HCT116 (cell line): ENCODE measurements at regions not wholly inside any gene's neighbourhood (a gene's known extent, or its start where the extent isn't known, plus 50 kb on each side); places are given as distances from the start of the nearest gene placed in this dataset.

Source experiments
- ATAC-seq: fragments of 200-7000 bp; cut with Tn5 transposase; 2 replicates; pipeline ENCODE4 v1.9.1; 2020; ENCODE audit warnings: mild to moderate bottlenecking, moderate library complexity
- BruUV-seq: library from RNA; stranded (reverse); fragments of 400-500 nt; replicated peaks from 2 replicates; lab custom pipeline; 2021; lab: Mats Ljungman, UMichigan
- CTCF ChIA-PET: fragments of 300-600 bp; sonication (Branson Sonifier 250); formaldehyde crosslinking; loops from one replicate; lab custom pipeline; 2021; ENCODE audit warnings: antibody characterized with exemption; lab: Charles Lee
- POLR2A ChIA-PET: fragments of 300-600, 350-600 bp; sonication (Branson Sonifier 250); formaldehyde crosslinking; loops from one replicate; lab custom pipeline; 2021; ENCODE audit warnings: antibody characterized with exemption; lab: Charles Lee
- RAD21 ChIA-PET, 2 experiments: fragments of 300-600 bp; sonication (Branson Sonifier 250); formaldehyde crosslinking; loops; one replicate each; lab custom pipeline; 2023; ENCODE audit warnings: low total read pairs in 2 of 2; ENCODE audit not compliant: uncharacterized antibody in 2 of 2, unreplicated experiment in 2 of 2, low non-redundant PET in 1 of 2; lab: Charles Lee
- DNase-seq: peaks from one replicate; pipeline ENCODE4 v3.0.0-alpha.2; 2010; ENCODE audit warnings: low read depth, low spot score
- H2AFZ ChIP-seq: fragments of 200-600 bp; shearing (Covaris generic), sonication (generic); 2 replicates; pipeline ENCODE4 v1.6.1; 2017; ENCODE audit warnings: low read depth, mixed run types, mixed read lengths, antibody characterized with exemption, low read length; ENCODE audit not compliant: poor library complexity, severe bottlenecking
- H3K27ac ChIP-seq: 2 replicates; pipeline ENCODE4 v1.5.1; 2012; ENCODE audit warnings: low read depth, low read length
- H3K27me3 ChIP-seq: fragments of 200-600 bp; sonication (generic); 2 replicates; pipeline ENCODE4 v1.6.1; 2016; ENCODE audit warnings: mixed run types, low read length, mixed read lengths; ENCODE audit not compliant: insufficient read depth
- H3K36me3 ChIP-seq, 2 experiments: fragments of 200-500 bp in 1 of 2; fragments of 200-600 bp in 1 of 2; sonication (Bioruptor generic) in 1 of 2; sonication (generic) in 1 of 2; 2 replicates each; pipeline versions ENCODE4 v1.5.1 to v1.6.1; 2014 to 2016; ENCODE audit warnings: low read length in 2 of 2, inconsistent platforms in 1 of 2, mixed read lengths in 1 of 2, mixed run types in 1 of 2; ENCODE audit not compliant: insufficient read depth in 2 of 2, control insufficient read depth in 1 of 2
- H3K4me1 ChIP-seq, 2 experiments: fragments of 200-600 bp in 1 of 2; sonication (generic) in 1 of 2; 2 replicates each; pipeline versions ENCODE4 v1.5.1 to v1.6.1; 2012 to 2017; ENCODE audit warnings: low read length in 2 of 2, inconsistent platforms in 1 of 2, mild to moderate bottlenecking in 1 of 2, mixed read lengths in 1 of 2, mixed run types in 1 of 2, moderate library complexity in 1 of 2; ENCODE audit not compliant: insufficient read depth in 2 of 2, control insufficient read depth in 1 of 2
- H3K4me2 ChIP-seq: fragments of 200-600 bp; sonication (generic); 2 replicates; pipeline ENCODE4 v1.6.1; 2017; ENCODE audit warnings: mixed run types, low read length, mixed read lengths
- H3K4me3 ChIP-seq, 2 experiments: fragments of 200-600 bp in 1 of 2; sonication (generic) in 1 of 2; replicated peaks in 1 of 2; 2 replicates each; pipeline ENCODE4 v1.5.1; 2011 to 2016; ENCODE audit warnings: low read length in 2 of 2, control low read depth in 1 of 2, low read depth in 1 of 2, mild to moderate bottlenecking in 1 of 2, mixed read lengths in 1 of 2, mixed run types in 1 of 2
- H3K79me2 ChIP-seq: fragments of 200-600 bp; sonication (generic); 2 replicates; pipeline ENCODE4 v1.6.1; 2017; ENCODE audit warnings: mild to moderate bottlenecking, mixed run types, low read length, moderate library complexity, mixed read lengths; ENCODE audit not compliant: insufficient read depth
- H3K9ac ChIP-seq: fragments of 200-600 bp; sonication (generic); 2 replicates; pipeline ENCODE4 v1.6.1; 2016; ENCODE audit warnings: low read length, mixed read lengths
- H3K9me2 ChIP-seq: fragments of 200-600 bp; sonication (generic), shearing (Covaris generic); 2 replicates; pipeline ENCODE4 v1.6.1; 2017; ENCODE audit warnings: mixed run types, mild to moderate bottlenecking, moderate library complexity; ENCODE audit not compliant: insufficient read depth
- H3K9me3 ChIP-seq, 2 experiments: fragments of 200-500 bp in 1 of 2; fragments of 200-600 bp in 1 of 2; sonication (Bioruptor generic) in 1 of 2; sonication (generic) in 1 of 2; 2 replicates each; pipeline ENCODE4 v1.6.1; 2014 to 2017; ENCODE audit warnings: low read length in 2 of 2, mixed read lengths in 2 of 2, inconsistent platforms in 1 of 2, low read depth in 1 of 2, mild to moderate bottlenecking in 1 of 2, mixed run types in 1 of 2, moderate library complexity in 1 of 2; ENCODE audit not compliant: control insufficient read depth in 1 of 2, insufficient read depth in 1 of 2
- H4K20me1 ChIP-seq: fragments of 200-600 bp; sonication (generic), shearing (Covaris generic); 2 replicates; pipeline ENCODE4 v1.6.1; 2017; ENCODE audit warnings: mixed run types, mild to moderate bottlenecking, moderate library complexity; ENCODE audit not compliant: insufficient read depth
- CBX3 ChIP-seq: IDR thresholded peaks from 2 replicates; pipeline ENCODE4 v1.6.1; 2012; ENCODE audit warnings: low read depth
- CEBPB ChIP-seq: IDR thresholded peaks from 2 replicates; pipeline ENCODE4 v1.6.1; 2012; ENCODE audit warnings: low read depth
- CTCF ChIP-seq, 3 experiments: fragments of 200-600 bp in 1 of 3; sonication (generic) in 1 of 3; IDR thresholded peaks in 2 of 3; conservative IDR thresholded peaks in 1 of 3; 2 replicates each; pipeline ENCODE4 v1.5.1; 2012 to 2017; ENCODE audit warnings: low read depth in 2 of 3, low read length in 2 of 3, antibody characterized with exemption in 1 of 3, borderline replicate concordance in 1 of 3, control low read depth in 1 of 3, mild to moderate bottlenecking in 1 of 3, mixed read lengths in 1 of 3, mixed run types in 1 of 3, moderate library complexity in 1 of 3; ENCODE audit not compliant: insufficient read depth in 1 of 3
- EGR1 ChIP-seq: IDR thresholded peaks from 2 replicates; pipeline ENCODE4 v1.6.1; 2012; ENCODE audit warnings: low read depth
- ELF1 ChIP-seq: IDR thresholded peaks from 2 replicates; pipeline ENCODE4 v1.6.1; 2012; ENCODE audit warnings: low read depth, borderline replicate concordance
- EZH2phosphoT487 ChIP-seq: fragments of 200-600 bp; IDR thresholded peaks from 2 replicates; pipeline ENCODE4 v1.6.1; 2018; ENCODE audit warnings: antibody characterized with exemption, borderline replicate concordance
- FOSL1 ChIP-seq: IDR thresholded peaks from 2 replicates; pipeline ENCODE4 v1.6.1; 2012; ENCODE audit warnings: low read depth
- JUND ChIP-seq: IDR thresholded peaks from 2 replicates; pipeline ENCODE4 v1.6.1; 2012
- POLR2A ChIP-seq: IDR thresholded peaks from 2 replicates; pipeline ENCODE4 v1.7.0; 2011; ENCODE audit warnings: borderline replicate concordance; ENCODE audit not compliant: insufficient read depth, insufficient read length; ENCODE audit errors: extremely low read depth
- POLR2AphosphoS5 ChIP-seq: IDR thresholded peaks from 2 replicates; pipeline ENCODE4 v1.6.1; 2011; ENCODE audit warnings: mild to moderate bottlenecking, low read depth, low read length, moderate library complexity
- RAD21 ChIP-seq: IDR thresholded peaks from 2 replicates; pipeline ENCODE4 v1.6.1; 2012; ENCODE audit warnings: low read depth, mild to moderate bottlenecking
- REST ChIP-seq: IDR thresholded peaks from 2 replicates; pipeline ENCODE4 v1.6.1; 2012; ENCODE audit warnings: low read depth
- SIN3A ChIP-seq: IDR thresholded peaks from 2 replicates; pipeline ENCODE4 v1.6.1; 2012; ENCODE audit warnings: low read depth
- SP1 ChIP-seq: IDR thresholded peaks from 2 replicates; pipeline ENCODE4 v1.6.1; 2012; ENCODE audit warnings: low read depth
- YY1 ChIP-seq: IDR thresholded peaks from 2 replicates; pipeline ENCODE4 v1.6.1; 2011; ENCODE audit warnings: low read length, low read depth, moderate library complexity, mild to moderate bottlenecking; ENCODE audit not compliant: insufficient replicate concordance; ENCODE audit errors: extremely low read depth
- ZFX ChIP-seq: fragments of 450-650 bp; IDR thresholded peaks from 2 replicates; pipeline ENCODE4 v1.6.1; 2017
- ZNF274 ChIP-seq: fragments of 200-500 bp; sonication (Bioruptor generic); IDR thresholded peaks from 2 replicates; pipeline ENCODE4 v1.6.1; 2014; ENCODE audit warnings: mild to moderate bottlenecking, low read depth, low read length, inconsistent platforms
- intact Hi-C: fragments of 100-400 bp; cut with micrococcal nuclease; formaldehyde crosslinking; loops from 2 replicates; pipeline ENCODE4 v1.10.0; 2022
- TF ChIP-seq, protein P1 (sequence below): IDR thresholded peaks from 2 replicates; pipeline ENCODE4 v1.6.1; 2012

- no peak overlapping the region for H3K9ac ChIP-seq
- H3K4me3 ChIP-seq = no peak overlapping the region
- ChIA-PET POLR2A (no interaction called here), CTCF (no interaction called here), RAD21 (no interaction called here)
- H4K20me1 ChIP-seq = no peaks in the 10 kb centered on the region
- no peaks in the 10 kb centered on the region for H3K27me3 ChIP-seq
- no peaks in the 10 kb centered on the region for H3K36me3 ChIP-seq
- H3K9me3 ChIP-seq = no peaks in the 10 kb centered on the region
- ATAC-seq = no peak
- H3K9me2 ChIP-seq = no peaks in the 10 kb centered on the region
- no peaks in the 10 kb centered on the region for H3K4me1 ChIP-seq
- H3K4me2 ChIP-seq = no peak overlapping the region
- no peak for TF ChIP-seq CBX3
- TF ChIP-seq YY1 = no peak
- no peak for TF ChIP-seq EGR1
- TF ChIP-seq, protein P1, sequence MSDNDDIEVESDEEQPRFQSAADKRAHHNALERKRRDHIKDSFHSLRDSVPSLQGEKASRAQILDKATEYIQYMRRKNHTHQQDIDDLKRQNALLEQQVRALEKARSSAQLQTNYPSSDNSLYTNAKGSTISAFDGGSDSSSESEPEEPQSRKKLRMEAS = no peak
- no peak for TF ChIP-seq POLR2AphosphoS5
- TF ChIP-seq SIN3A = no peak
- TF ChIP-seq FOSL1 = no peak
- no peak for TF ChIP-seq POLR2A
- TF ChIP-seq SP1 = no peak
- TF ChIP-seq EZH2phosphoT487 = no peak
- no peak for TF ChIP-seq ZFX
- no peak for TF ChIP-seq ELF1
- TF ChIP-seq JUND = no peak
- no TSS peak for BruUV-seq
- no peak overlapping the region for H2AFZ ChIP-seq
- no peak for DNase-seq
- H3K79me2 ChIP-seq = no peaks in the 10 kb centered on the region
- intact Hi-C loops = no loop called here
- H3K27ac ChIP-seq = no peak overlapping the region
Observed at GRCh38 chr7:115763347-115763746, 267.2 kb downstream of the TFEC start.

GRCh38 chr7:115758025-115758424, 272.5 kb downstream of the TFEC start:
- CTCF ChIA-PET = interaction anchor here (1.0 kb wide), 1 partner anchor 9 kb away, joined by 3 read pairs; no protein-coding TSS in a partner anchor
- TF ChIP-seq YY1 (no peak), CTCF (IDR thresholded peaks at IDR 0.05 in 2 of 3, conservative IDR thresholded peaks at IDR 0.05 in 1 of 3; ENCODE audit: borderline replicate concordance in 1 of 3, insufficient read depth in 1 of 3, low read depth in 2 of 3, low read length in 2 of 3) (no peak), ZFX (no peak), POLR2AphosphoS5 (no peak), ELF1 (no peak), JUND (no peak), REST (no peak), CEBPB (no peak), RAD21 (no peak), ZNF274 (no peak)

More at GRCh38 chr7:115758025-115758424, 272.5 kb downstream of the TFEC start:
- DNase-seq (no peak), ATAC-seq (no peak)
- intact Hi-C loops = no loop called here
- Histone ChIP-seq H2AFZ (no peak overlapping the region), H3K4me2 (no peak overlapping the region), H3K9me2 (no peaks in the 10 kb centered on the region), H3K79me2 (no peaks in the 10 kb centered on the region), H3K9ac (no peak overlapping the region), H3K4me3 (no peak overlapping the region), H3K4me1 (no peaks in the 10 kb centered on the region), H3K27me3 (no peaks in the 10 kb centered on the region), H3K9me3 (no peaks in the 10 kb centered on the region), H4K20me1 (no peaks in the 10 kb centered on the region), H3K36me3 (no peaks in the 10 kb centered on the region), H3K27ac (no peak overlapping the region)
- RAD21 ChIA-PET = no interaction called here
- POLR2A ChIA-PET = no interaction called here
- BruUV-seq = no TSS peak
